ENCODE measurements at regions not wholly inside any gene's neighbourhood (a gene's known extent, or its start where the extent isn't known, plus 50 kb on each side); places are given as distances from the start of the nearest gene placed in this dataset.

- no peak for DNase-seq
- Histone ChIP-seq H3K27ac (no peak overlapping the region), H3K36me3 (no peaks in the 10 kb centered on the region), H3K27me3 (no peaks in the 10 kb centered on the region), H3K4me1 (ENCODE audit: insufficient read depth) (no peaks in the 10 kb centered on the region), H3K4me3 (no peak overlapping the region), H3K9me3 (no peaks in the 10 kb centered on the region)
- WGBS, 3 donors = 47 to 49% (median 47%) methylated on average over 2 of the region's 2 CpGs
- intact Hi-C loops (cut with DNase I) = no loop called here
- no peak for TF ChIP-seq EP300 (IDR thresholded peaks at IDR 0.05)
- TF ChIP-seq, protein P1, sequence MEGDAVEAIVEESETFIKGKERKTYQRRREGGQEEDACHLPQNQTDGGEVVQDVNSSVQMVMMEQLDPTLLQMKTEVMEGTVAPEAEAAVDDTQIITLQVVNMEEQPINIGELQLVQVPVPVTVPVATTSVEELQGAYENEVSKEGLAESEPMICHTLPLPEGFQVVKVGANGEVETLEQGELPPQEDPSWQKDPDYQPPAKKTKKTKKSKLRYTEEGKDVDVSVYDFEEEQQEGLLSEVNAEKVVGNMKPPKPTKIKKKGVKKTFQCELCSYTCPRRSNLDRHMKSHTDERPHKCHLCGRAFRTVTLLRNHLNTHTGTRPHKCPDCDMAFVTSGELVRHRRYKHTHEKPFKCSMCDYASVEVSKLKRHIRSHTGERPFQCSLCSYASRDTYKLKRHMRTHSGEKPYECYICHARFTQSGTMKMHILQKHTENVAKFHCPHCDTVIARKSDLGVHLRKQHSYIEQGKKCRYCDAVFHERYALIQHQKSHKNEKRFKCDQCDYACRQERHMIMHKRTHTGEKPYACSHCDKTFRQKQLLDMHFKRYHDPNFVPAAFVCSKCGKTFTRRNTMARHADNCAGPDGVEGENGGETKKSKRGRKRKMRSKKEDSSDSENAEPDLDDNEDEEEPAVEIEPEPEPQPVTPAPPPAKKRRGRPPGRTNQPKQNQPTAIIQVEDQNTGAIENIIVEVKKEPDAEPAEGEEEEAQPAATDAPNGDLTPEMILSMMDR (IDR thresholded peaks at IDR 0.05) = no peak
- no peak for TF ChIP-seq POLR2A (IDR thresholded peaks at IDR 0.05)
These were observed 2860.6 kb upstream of the PCDH20 start for GRCh38 chr13:64276232-64276631.

- TF ChIP-seq, protein P1 (IDR thresholded peaks at IDR 0.05) = no peak
- TF ChIP-seq EP300 (IDR thresholded peaks at IDR 0.05) (no peak), POLR2A (IDR thresholded peaks at IDR 0.05) (no peak)
- WGBS, 3 donors = 73 to 87% (median 81%) methylated on average over 5 of the region's 5 CpGs
- intact Hi-C loops (cut with DNase I) = no loop called here
These were observed 2859.0 kb upstream of the PCDH20 start for GRCh38 chr13:64274481-64275217.

DNA sequence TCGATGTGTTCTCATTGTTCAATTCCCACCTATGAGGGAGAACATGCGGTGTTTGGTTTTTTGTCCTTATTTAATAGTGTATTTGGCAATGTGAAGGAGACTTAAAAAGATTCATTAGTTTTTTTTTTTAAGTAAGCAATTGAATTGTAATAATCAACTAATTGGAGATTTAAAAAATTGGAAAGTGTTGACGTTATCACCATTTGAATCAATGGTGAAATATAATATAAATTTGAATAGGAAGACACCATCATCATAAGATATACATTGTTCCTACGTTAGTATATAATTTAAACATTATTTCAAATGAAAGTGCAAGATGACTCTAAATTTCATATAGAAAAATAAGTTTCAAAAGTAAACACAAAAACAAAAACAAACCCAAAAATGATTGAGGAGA, 2858.1 kb upstream of the PCDH20 start:
- Histone ChIP-seq H3K27me3 (no peaks in the 10 kb centered on the region), H3K9me3 (no peaks in the 10 kb centered on the region), H3K4me1 (ENCODE audit: insufficient read depth) (no peaks in the 10 kb centered on the region), H3K4me3 (no peak overlapping the region), H3K36me3 (no peaks in the 10 kb centered on the region), H3K27ac (no peak overlapping the region)
- WGBS, 3 donors = 65 to 79% (median 77%) methylated on average over 4 of the region's 4 CpGs
- TF ChIP-seq EP300 (IDR thresholded peaks at IDR 0.05) = no peak
- TF ChIP-seq POLR2A (IDR thresholded peaks at IDR 0.05) = no peak
- TF ChIP-seq, protein P1 (IDR thresholded peaks at IDR 0.05) = no peak
- intact Hi-C loops (cut with DNase I) = no loop called here
- DNase-seq = no peak

More at GRCh38 chr13:64274481-64275217, 2859.0 kb upstream of the PCDH20 start:
- H3K9me3 ChIP-seq = no peaks in the 10 kb centered on the region
- no peaks in the 10 kb centered on the region for H3K4me1 ChIP-seq (ENCODE audit: insufficient read depth)
- DNase-seq = no peak
- no peaks in the 10 kb centered on the region for H3K27me3 ChIP-seq
- H3K27ac ChIP-seq = no peak overlapping the region
- H3K36me3 ChIP-seq = no peaks in the 10 kb centered on the region
- no peak overlapping the region for H3K4me3 ChIP-seq

DNA sequence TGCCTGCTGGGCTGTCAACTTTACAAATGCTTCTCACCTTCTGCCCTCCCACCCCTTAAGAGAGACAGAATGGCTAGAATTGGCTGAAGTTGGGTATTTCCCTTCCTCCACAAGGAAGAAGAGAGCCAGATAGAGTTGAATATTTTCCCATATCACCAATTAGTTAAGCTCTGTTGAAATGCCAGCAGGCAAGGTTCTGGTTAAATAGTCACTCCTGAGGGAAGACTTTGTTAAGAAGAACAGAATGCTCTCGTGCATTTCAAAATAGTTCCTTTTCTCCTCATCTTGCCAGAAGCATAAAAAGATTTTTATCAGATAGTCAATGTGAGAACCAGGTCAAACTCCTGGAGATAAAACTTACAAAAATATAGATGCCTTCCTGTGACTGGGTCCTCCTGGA, 2857.0 kb upstream of the PCDH20 start:
- Histone ChIP-seq H3K27me3 (no peaks in the 10 kb centered on the region), H3K36me3 (no peaks in the 10 kb centered on the region), H3K4me1 (ENCODE audit: insufficient read depth) (no peaks in the 10 kb centered on the region), H3K4me3 (no peak overlapping the region), H3K9me3 (no peaks in the 10 kb centered on the region), H3K27ac (no peak overlapping the region)
- no peak for DNase-seq
- 62 to 72% (median 71%) methylated on average over 1 of the region's 1 CpG for WGBS, 3 donors
- intact Hi-C loops (cut with DNase I) = no loop called here
- TF ChIP-seq EP300 (IDR thresholded peaks at IDR 0.05) (no peak), POLR2A (IDR thresholded peaks at IDR 0.05) (no peak)
- TF ChIP-seq, protein P1 (IDR thresholded peaks at IDR 0.05) = no peak

Measured in ovary (tissue), 7 donors.